ENCODE measurements at regions not wholly inside any gene's neighbourhood (a gene's known extent, or its start where the extent isn't known, plus 50 kb on each side); places are given as distances from the start of the nearest gene placed in this dataset.

DNA sequence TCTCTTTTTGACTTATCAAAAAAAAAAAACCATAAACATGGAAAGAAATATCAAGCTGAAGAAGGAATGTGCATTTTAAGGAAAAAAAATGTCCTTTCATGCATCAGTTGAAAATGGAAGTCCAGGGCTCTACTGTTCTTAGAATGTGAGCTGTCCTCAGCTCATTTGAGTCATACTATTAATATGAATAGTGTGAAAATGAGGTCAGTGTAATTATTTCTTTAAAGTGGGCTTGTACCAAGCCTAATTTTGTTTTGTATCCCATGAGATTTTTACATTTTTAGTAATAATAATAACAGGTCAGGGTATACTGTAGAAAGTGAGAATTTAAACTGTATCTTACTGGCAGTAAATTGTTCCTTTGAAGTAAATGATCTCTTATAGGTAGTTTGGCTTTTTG is 148.5 kb downstream of the NAA11 start (continued):
- TF ChIP-seq, protein P1, sequence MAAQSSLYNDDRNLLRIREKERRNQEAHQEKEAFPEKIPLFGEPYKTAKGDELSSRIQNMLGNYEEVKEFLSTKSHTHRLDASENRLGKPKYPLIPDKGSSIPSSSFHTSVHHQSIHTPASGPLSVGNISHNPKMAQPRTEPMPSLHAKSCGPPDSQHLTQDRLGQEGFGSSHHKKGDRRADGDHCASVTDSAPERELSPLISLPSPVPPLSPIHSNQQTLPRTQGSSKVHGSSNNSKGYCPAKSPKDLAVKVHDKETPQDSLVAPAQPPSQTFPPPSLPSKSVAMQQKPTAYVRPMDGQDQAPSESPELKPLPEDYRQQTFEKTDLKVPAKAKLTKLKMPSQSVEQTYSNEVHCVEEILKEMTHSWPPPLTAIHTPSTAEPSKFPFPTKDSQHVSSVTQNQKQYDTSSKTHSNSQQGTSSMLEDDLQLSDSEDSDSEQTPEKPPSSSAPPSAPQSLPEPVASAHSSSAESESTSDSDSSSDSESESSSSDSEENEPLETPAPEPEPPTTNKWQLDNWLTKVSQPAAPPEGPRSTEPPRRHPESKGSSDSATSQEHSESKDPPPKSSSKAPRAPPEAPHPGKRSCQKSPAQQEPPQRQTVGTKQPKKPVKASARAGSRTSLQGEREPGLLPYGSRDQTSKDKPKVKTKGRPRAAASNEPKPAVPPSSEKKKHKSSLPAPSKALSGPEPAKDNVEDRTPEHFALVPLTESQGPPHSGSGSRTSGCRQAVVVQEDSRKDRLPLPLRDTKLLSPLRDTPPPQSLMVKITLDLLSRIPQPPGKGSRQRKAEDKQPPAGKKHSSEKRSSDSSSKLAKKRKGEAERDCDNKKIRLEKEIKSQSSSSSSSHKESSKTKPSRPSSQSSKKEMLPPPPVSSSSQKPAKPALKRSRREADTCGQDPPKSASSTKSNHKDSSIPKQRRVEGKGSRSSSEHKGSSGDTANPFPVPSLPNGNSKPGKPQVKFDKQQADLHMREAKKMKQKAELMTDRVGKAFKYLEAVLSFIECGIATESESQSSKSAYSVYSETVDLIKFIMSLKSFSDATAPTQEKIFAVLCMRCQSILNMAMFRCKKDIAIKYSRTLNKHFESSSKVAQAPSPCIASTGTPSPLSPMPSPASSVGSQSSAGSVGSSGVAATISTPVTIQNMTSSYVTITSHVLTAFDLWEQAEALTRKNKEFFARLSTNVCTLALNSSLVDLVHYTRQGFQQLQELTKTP (IDR thresholded peaks at IDR 0.05; ENCODE audit: low read depth in 1 of 2, partially characterized antibody in 2 of 2) = no peak
- TF ChIP-seq ZFP1 (CRISPR knock-in tag; IDR thresholded peaks at IDR 0.05) (no peak), ZNF445 (CRISPR knock-in tag; IDR thresholded peaks at IDR 0.05; ENCODE audit: low read depth) (no peak), SMAD4 (CRISPR knock-in tag; conservative IDR thresholded peaks at IDR 0.05) (no peak), FOXJ2 (tag; IDR thresholded peaks at IDR 0.05) (no peak), ETV5 (CRISPR knock-in tag; IDR thresholded peaks at IDR 0.05; ENCODE audit: low read depth) (no peak), YBX1 (IDR thresholded peaks at IDR 0.05) (no peak)
- TF ChIP-seq, protein P2, sequence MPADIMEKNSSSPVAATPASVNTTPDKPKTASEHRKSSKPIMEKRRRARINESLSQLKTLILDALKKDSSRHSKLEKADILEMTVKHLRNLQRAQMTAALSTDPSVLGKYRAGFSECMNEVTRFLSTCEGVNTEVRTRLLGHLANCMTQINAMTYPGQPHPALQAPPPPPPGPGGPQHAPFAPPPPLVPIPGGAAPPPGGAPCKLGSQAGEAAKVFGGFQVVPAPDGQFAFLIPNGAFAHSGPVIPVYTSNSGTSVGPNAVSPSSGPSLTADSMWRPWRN (IDR thresholded peaks at IDR 0.05; ENCODE audit: low read depth) = no peak

Measured in K562 (cell line).